ENCODE measurements at regions not wholly inside any gene's neighbourhood (a gene's known extent, or its start where the extent isn't known, plus 50 kb on each side); places are given as distances from the start of the nearest gene placed in this dataset.

- DNase-seq (ENCODE audit: low read depth in 3 of 3), result no peak
Observed at GRCh38 chr3:159787794-159788205, 200.8 kb upstream of the IL12A start.

GRCh38 chr3:159788291-159788690 is 200.3 kb upstream of the IL12A start:
- no peak for DNase-seq (ENCODE audit: low read depth in 3 of 3)

GRCh38 chr3:159789017-159789416 is 199.6 kb upstream of the IL12A start:
- no peak for DNase-seq (ENCODE audit: low read depth in 3 of 3)

- no peak for DNase-seq (ENCODE audit: low read depth in 3 of 3)
Observed at GRCh38 chr3:159789742-159790635, 198.6 kb upstream of the IL12A start.

- no peak for DNase-seq (ENCODE audit: low read depth in 3 of 3)
Observed at GRCh38 chr3:159791336-159791735, 197.3 kb upstream of the IL12A start.

GRCh38 chr3:159792070-159792469 is 196.6 kb upstream of the IL12A start:
- DNase-seq (ENCODE audit: low read depth in 3 of 3), result no peak

- DNase-seq (ENCODE audit: low read depth in 3 of 3), result no peak
Observed at GRCh38 chr3:159795042-159795441, 193.6 kb upstream of the IL12A start.

- no peak for DNase-seq (ENCODE audit: low read depth in 3 of 3)
Observed at GRCh38 chr3:159795681-159796175, 192.9 kb upstream of the IL12A start.

GRCh38 chr3:159796226-159796625 is 192.4 kb upstream of the IL12A start:
- no peak for DNase-seq (ENCODE audit: low read depth in 3 of 3)

GRCh38 chr3:159796744-159797143 is 191.9 kb upstream of the IL12A start:
- no peak for DNase-seq (ENCODE audit: low read depth in 3 of 3)

GRCh38 chr3:159797771-159798170 is 190.9 kb upstream of the IL12A start:
- DNase-seq (ENCODE audit: low read depth in 3 of 3), result no peak

- no peak for DNase-seq (ENCODE audit: low read depth in 3 of 3)
Observed at GRCh38 chr3:159798951-159799350, 189.7 kb upstream of the IL12A start.

- DNase-seq (ENCODE audit: low read depth in 3 of 3), result no peak
Observed at GRCh38 chr3:159800434-159801155, 188.0 kb upstream of the IL12A start.

- no peak for DNase-seq (ENCODE audit: low read depth in 3 of 3)
Observed at GRCh38 chr3:159802864-159803263, 185.8 kb upstream of the IL12A start.

- DNase-seq (ENCODE audit: low read depth in 3 of 3), result no peak
Observed at GRCh38 chr3:159803459-159803858, 185.2 kb upstream of the IL12A start.

- DNase-seq (ENCODE audit: low read depth in 3 of 3), result peak in 1 of 3 experiments; percentile 18
Observed at GRCh38 chr3:159804726-159805410, 183.8 kb upstream of the IL12A start.

GRCh38 chr3:159805411-159805772 is 183.2 kb upstream of the IL12A start:
- no peak for DNase-seq (ENCODE audit: low read depth in 3 of 3)

- DNase-seq (ENCODE audit: low read depth in 3 of 3), result no peak
Observed at GRCh38 chr3:159806412-159806811, 182.2 kb upstream of the IL12A start.

- DNase-seq (ENCODE audit: low read depth in 3 of 3), result no peak
Observed at GRCh38 chr3:159807137-159808040, 181.2 kb upstream of the IL12A start.

- DNase-seq (ENCODE audit: low read depth in 3 of 3), result no peak
Observed at GRCh38 chr3:159813822-159814531, 174.7 kb upstream of the IL12A start.

GRCh38 chr3:159816512-159816911 is 172.1 kb upstream of the IL12A start:
- no peak for DNase-seq (ENCODE audit: low read depth in 3 of 3)

All from stimulated activated CD4-positive, alpha-beta T cell treated with anti-CD3 and anti-CD28 coated beads, TNF-alpha, amount 100 ng/mL, for 24 hours (primary cell).